Effector memory CD4-positive, alpha-beta T cell (primary cell): ENCODE measurements at regions not wholly inside any gene's neighbourhood (a gene's known extent, or its start where the extent isn't known, plus 50 kb on each side); places are given as distances from the start of the nearest gene placed in this dataset.

Experiments
- DNase-seq, 3 donors: peaks; one replicate each; pipeline ENCODE4 v3.0.0-alpha.2; 2020
- H3K27ac ChIP-seq: 2 replicates; pipeline ENCODE4 v1.7.0; 2013; ENCODE audit warnings: mild to moderate bottlenecking, low read length, moderate library complexity; ENCODE audit not compliant: insufficient read depth, poor library complexity, severe bottlenecking
- H3K27me3 ChIP-seq: replicated peaks from 2 replicates; pipeline ENCODE4 v1.7.0; 2013; ENCODE audit warnings: mild to moderate bottlenecking, low read length; ENCODE audit not compliant: insufficient read depth, control insufficient read depth, poor library complexity, severe bottlenecking
- H3K36me3 ChIP-seq: 2 replicates; pipeline ENCODE4 v1.7.0; 2013; ENCODE audit warnings: mild to moderate bottlenecking, low read length, moderate library complexity; ENCODE audit not compliant: control insufficient read depth, insufficient read depth
- H3K4me1 ChIP-seq: 2 replicates; pipeline ENCODE4 v1.7.0; 2013; ENCODE audit warnings: low read length, mild to moderate bottlenecking; ENCODE audit not compliant: control insufficient read depth, insufficient read depth, poor library complexity, severe bottlenecking
- H3K4me3 ChIP-seq: 2 replicates; pipeline ENCODE4 v1.7.0; 2013; ENCODE audit warnings: low read length, low read depth, mild to moderate bottlenecking; ENCODE audit not compliant: insufficient read depth, poor library complexity, severe bottlenecking
- H3K9me3 ChIP-seq: 2 replicates; pipeline ENCODE4 v1.7.0; 2013; ENCODE audit warnings: mild to moderate bottlenecking, low read length, moderate library complexity; ENCODE audit not compliant: control insufficient read depth

DNA sequence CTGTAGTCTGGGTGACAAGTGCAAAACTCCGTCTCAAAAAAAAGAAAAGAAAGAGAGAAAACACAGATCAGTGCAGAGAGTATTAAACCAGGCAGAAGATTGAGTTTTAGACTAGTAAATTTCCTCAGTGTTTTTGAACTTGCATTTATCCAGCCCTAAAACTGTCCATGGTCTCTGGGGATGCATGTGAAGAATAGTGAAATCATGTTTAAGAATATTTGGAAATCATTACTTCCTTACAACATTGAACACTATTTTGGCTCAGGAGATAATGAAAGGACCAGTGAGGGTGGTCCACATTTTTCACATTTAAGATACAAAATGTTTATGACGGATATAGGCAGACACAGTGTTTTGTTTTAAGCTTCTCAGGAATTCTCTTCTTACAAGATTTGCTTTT, 195.8 kb upstream of the RASGEF1B start:
- Histone ChIP-seq H3K4me3 (no peak overlapping the region), H3K27me3 (no peaks in the 10 kb centered on the region), H3K36me3 (no peaks in the 10 kb centered on the region), H3K27ac (no peak overlapping the region), H3K4me1 (no peaks in the 10 kb centered on the region), H3K9me3 (no peaks in the 10 kb centered on the region)
- DNase-seq, result no peak

DNA sequence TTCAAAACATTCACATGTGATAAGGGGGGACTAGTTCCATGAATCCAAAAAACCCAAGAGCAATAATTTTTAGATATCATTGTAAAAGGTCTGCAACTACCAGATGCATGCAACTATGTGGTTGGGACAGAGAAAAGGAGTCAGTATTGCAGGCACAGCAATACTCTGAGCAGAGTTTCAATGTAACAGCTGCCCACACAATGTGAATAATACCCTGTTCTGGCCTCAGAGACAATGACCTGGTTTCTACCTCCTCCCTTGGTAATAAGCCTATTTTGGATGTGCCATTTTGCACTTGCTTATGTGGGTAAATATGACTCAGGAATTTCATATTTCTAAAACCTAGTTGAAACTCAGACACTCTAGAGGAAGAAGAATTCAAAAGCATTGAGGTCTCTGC, 194.8 kb upstream of the RASGEF1B start:
- no peak for DNase-seq
- Histone ChIP-seq H3K27ac (no peak overlapping the region), H3K4me1 (no peaks in the 10 kb centered on the region), H3K4me3 (no peak overlapping the region), H3K27me3 (no peaks in the 10 kb centered on the region), H3K36me3 (no peaks in the 10 kb centered on the region), H3K9me3 (no peaks in the 10 kb centered on the region)

DNA sequence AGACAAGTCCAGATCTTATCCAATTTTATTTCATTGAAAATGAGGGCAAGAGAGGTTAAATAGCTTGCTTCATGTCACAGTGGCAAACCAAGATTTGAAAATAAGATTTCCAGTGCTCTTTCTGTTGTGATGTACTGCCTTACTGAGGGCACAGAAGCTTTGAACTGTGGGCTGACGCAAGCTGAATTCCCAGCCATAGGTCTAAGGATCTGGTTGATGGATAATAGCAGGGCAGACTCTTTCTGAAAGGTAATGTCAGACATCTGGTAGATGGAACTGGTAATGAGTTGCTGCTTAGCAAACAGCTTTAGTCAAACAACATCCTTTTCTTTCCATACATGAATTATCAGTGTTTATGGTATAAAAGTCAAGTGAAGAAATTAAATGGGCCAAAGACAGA, 193.9 kb upstream of the RASGEF1B start:
- H3K4me1 ChIP-seq, result no peaks in the 10 kb centered on the region
- H3K36me3 ChIP-seq, result no peaks in the 10 kb centered on the region
- DNase-seq, result no peak
- H3K27me3 ChIP-seq, result no peaks in the 10 kb centered on the region
- no peak overlapping the region for H3K4me3 ChIP-seq
- H3K27ac ChIP-seq, result no peak overlapping the region
- no peaks in the 10 kb centered on the region for H3K9me3 ChIP-seq

DNA sequence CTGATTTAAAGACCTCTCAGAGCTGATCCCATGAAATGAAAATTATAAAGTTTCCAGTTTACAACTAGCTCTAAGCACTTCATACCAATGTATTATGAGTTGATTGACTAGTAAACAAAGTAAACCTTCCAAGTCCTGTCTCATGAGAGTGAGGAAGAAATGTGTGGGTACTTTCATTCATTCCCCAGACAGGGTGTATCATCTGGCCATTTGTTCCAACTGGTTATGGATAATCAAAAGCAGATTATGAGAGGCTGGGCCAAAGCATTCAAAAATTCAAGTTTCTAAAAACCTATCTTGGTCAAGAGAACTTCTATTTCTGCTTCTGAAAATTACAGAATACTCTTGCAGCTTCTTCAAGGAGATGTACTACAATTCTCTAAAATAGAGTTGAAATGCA, 193.3 kb upstream of the RASGEF1B start:
- no peaks in the 10 kb centered on the region for H3K36me3 ChIP-seq
- no peaks in the 10 kb centered on the region for H3K4me1 ChIP-seq
- no peak overlapping the region for H3K4me3 ChIP-seq
- no peak for DNase-seq
- no peaks in the 10 kb centered on the region for H3K9me3 ChIP-seq
- H3K27ac ChIP-seq, result no peak overlapping the region
- H3K27me3 ChIP-seq, result no peaks in the 10 kb centered on the region

DNA sequence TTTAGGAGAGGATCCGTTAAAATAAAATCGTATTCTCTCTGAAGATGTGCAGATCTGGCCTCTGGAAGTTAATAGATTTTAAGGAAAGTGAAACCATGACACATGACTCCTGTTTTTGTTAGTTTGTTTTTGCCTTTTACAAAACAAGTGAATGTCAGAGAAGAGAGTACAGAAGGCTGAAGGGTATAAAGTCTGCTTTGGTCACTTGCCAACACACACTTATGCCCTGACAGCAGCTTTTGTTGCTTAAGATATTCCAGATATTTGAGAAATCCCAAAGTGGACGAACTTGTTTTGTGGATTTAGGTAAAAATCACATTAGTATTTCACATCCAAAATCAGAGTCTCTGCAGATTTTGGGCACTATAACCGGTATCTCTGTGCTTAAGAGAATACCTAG, 192.4 kb upstream of the RASGEF1B start:
- no peaks in the 10 kb centered on the region for H3K36me3 ChIP-seq
- H3K27me3 ChIP-seq, result no peaks in the 10 kb centered on the region
- no peaks in the 10 kb centered on the region for H3K4me1 ChIP-seq
- H3K9me3 ChIP-seq, result no peaks in the 10 kb centered on the region
- DNase-seq, result no peak
- no peak overlapping the region for H3K27ac ChIP-seq
- H3K4me3 ChIP-seq, result no peak overlapping the region

DNA sequence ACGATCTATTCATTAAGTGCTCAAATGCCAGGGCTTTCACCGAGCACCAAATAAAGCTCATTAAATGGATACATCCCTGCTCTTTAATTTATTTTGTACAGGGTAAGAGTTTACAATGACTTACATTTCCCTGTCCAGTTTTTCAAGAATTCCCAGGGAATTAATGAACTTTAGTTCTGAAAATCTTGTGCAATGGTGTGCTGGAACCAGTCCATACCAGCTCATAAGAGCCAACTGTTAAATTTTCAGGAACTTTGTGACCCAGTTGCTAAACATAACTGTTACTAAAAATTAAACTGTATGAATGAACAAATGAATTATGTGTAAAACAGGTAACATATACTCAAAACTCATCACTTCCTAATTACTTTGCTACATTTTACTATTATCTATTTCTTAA, 191.7 kb upstream of the RASGEF1B start:
- no peaks in the 10 kb centered on the region for H3K36me3 ChIP-seq
- no peak overlapping the region for H3K4me3 ChIP-seq
- DNase-seq, result no peak
- no peak overlapping the region for H3K27ac ChIP-seq
- H3K4me1 ChIP-seq, result no peaks in the 10 kb centered on the region
- no peaks in the 10 kb centered on the region for H3K9me3 ChIP-seq
- H3K27me3 ChIP-seq, result no peaks in the 10 kb centered on the region

DNA sequence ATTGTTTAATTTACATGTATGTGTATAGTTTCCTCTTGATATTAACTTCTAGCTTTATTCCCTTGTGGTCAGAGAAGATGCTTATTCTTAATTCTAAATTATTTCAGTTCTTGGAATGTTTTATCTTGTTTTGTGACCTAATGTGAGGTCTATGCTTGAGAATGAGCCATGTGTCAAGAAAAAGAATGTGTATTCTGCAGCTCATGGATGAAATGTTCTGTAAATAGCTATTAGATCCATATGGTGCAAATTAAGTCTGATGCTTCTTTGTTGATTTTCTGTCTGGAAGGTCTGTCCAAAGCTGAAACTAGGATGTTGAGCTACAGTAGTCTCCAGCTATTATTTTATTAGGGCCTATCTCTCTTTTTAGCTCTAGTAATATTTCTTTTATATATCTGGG, 187.3 kb upstream of the RASGEF1B start:
- no peaks in the 10 kb centered on the region for H3K9me3 ChIP-seq
- no peak for DNase-seq
- no peaks in the 10 kb centered on the region for H3K27me3 ChIP-seq
- no peak overlapping the region for H3K27ac ChIP-seq
- H3K4me3 ChIP-seq, result no peak overlapping the region
- H3K36me3 ChIP-seq, result no peaks in the 10 kb centered on the region
- no peaks in the 10 kb centered on the region for H3K4me1 ChIP-seq

DNA sequence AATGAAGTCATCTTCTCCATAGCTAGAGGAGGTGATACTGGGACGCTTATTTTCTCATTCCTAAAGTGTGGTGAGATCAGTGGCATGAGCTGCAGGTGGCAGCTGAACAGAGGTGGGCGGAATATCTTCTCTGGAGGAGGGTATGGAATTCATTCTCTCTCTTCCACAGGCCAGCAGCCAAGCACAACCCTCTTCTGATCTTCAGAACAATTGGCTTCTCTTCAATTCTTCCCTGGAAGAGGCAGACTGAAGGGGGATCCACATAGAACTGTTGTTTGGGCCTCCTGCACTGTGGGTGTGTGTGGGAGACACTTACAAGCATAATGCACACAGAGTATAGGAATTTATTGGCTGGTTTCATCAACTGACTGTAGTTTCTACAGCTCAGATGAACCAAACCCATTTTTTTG, 180.4 kb upstream of the RASGEF1B start:
- Histone ChIP-seq H3K4me1 (no peaks in the 10 kb centered on the region), H3K27me3 (no peaks in the 10 kb centered on the region), H3K9me3 (no peaks in the 10 kb centered on the region), H3K4me3 (no peak overlapping the region), H3K36me3 (no peaks in the 10 kb centered on the region), H3K27ac (no peak overlapping the region)
- DNase-seq, result no peak

DNA sequence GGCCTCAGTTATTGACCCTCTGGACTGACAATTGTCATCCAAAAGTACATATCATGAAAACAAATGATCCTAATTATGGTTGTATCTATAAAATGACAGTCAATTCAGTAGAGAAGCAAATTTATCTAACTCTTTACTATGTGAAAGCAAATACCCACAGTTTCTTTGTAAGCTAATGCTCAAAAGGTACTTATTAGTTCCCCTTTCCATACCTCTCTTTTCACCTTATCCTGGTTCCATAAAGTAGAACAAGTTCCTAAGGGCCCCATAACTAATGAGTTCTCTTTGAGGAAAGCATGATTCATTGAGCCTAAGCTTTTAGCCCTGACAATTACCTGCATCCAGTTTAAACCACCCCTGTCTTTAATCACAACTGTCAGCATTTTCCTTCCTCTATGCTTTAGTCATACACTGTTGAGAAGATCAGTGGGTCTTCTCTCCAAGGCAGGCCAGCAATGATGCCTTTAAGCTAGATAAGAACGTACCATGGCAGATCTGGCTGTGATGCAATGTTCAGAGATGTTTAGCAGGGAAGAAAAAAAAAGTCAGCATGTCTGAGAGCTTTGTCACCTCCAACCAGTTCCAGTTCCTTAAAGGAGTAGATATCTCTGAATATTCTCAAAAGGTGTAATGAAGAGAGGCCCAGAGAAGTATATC, 179.7 kb upstream of the RASGEF1B start:
- no peak overlapping the region for H3K4me3 ChIP-seq
- no peaks in the 10 kb centered on the region for H3K36me3 ChIP-seq
- no peak overlapping the region for H3K27ac ChIP-seq
- H3K27me3 ChIP-seq, result no peaks in the 10 kb centered on the region
- DNase-seq, result no peak
- H3K4me1 ChIP-seq, result no peaks in the 10 kb centered on the region
- no peaks in the 10 kb centered on the region for H3K9me3 ChIP-seq

DNA sequence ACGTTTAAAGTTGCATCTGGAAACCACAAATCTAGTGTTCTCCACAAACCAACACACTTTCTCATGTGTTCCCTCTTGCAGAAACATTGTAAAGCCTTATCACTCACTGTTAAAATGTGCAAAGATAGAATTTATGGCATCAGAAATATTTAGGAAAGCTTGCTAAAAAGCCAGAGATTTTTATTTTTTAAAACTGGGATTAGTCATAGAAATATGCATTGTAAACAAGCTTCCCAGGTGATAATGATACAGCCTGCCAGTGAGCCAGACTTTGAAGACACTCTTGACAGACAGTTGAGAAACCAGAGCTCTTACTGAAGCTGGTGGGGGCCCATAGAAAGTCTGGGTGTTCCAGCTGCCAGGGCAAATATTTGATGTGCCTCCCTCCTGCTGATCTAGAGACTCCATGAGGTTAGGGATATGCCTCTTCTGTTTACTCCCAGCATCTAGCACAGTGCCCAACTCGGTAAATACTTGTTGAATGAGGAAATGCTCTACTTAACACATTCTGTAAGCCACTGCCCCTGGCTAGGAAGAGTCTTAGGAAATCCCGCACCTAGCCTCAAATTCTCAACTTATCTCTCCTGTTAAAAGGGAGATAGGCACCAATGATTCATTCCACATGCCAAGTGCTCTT, 179.0 kb upstream of the RASGEF1B start:
- H3K9me3 ChIP-seq, result no peaks in the 10 kb centered on the region
- H3K4me1 ChIP-seq, result no peaks in the 10 kb centered on the region
- DNase-seq, result no peak
- no peak overlapping the region for H3K4me3 ChIP-seq
- H3K36me3 ChIP-seq, result no peaks in the 10 kb centered on the region
- no peaks in the 10 kb centered on the region for H3K27me3 ChIP-seq
- H3K27ac ChIP-seq, result no peak overlapping the region
